ENCODE measurements at regions not wholly inside any gene's neighbourhood (a gene's known extent, or its start where the extent isn't known, plus 50 kb on each side); places are given as distances from the start of the nearest gene placed in this dataset.

DNA sequence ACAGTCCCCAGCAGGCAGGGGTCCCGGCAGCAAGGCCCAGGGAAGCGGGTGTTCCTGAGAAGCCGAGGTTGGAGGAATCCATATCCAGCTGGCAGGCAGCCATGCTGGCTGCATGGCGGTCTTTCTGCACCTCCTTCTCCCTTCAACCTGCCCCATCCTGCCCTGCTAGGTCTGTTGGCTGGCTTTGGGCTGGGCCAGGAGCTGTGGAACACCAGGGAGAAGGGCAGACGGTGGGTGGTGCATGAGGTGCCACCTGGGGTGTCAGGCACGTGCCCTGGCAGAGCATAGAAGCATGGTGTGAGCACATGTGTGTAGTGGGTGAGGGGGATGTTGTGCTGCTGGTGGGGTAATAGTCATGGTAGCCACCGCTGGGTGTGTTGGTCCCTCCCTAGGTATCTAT, 150.1 kb downstream of the PJA1 start:
- no peaks in the 10 kb centered on the region for H3K4me1 ChIP-seq (ENCODE audit: control insufficient read depth in 4 of 4, insufficient read depth in 4 of 4, low read length in 3 of 4)
- no peak for DNase-seq (ENCODE audit: low spot score)
- H3K36me3 ChIP-seq (ENCODE audit: control insufficient read depth in 4 of 4, insufficient read depth in 3 of 4, low read depth in 1 of 4, low read length in 3 of 4) = no peaks in the 10 kb centered on the region
- H3K27ac ChIP-seq (ENCODE audit: low read depth in 1 of 2, low read length in 2 of 2) = no peak overlapping the region
- 86% methylated on average over 7 of the region's 7 CpGs for WGBS
- no peaks in the 10 kb centered on the region for H3K9me3 ChIP-seq (ENCODE audit: control insufficient read depth in 4 of 4, low read length in 3 of 4)
- H3K27me3 ChIP-seq (ENCODE audit: control insufficient read depth in 4 of 4, insufficient read depth in 4 of 4, low read length in 3 of 4) = no peaks in the 10 kb centered on the region
- no peak overlapping the region for H3K9ac ChIP-seq (ENCODE audit: low read depth in 1 of 2, low read length in 2 of 2)
- TF ChIP-seq RXRA (IDR thresholded peaks at IDR 0.05) (no peak), RAD21 (IDR thresholded peaks at IDR 0.05) (no peak), SP1 (IDR thresholded peaks at IDR 0.05) (no peak), YY1 (IDR thresholded peaks at IDR 0.05) (no peak), FOXA1 (IDR thresholded peaks at IDR 0.05) (no peak), TAF1 (conservative IDR thresholded peaks at IDR 0.05) (no peak)
- TF ChIP-seq, protein P1, sequence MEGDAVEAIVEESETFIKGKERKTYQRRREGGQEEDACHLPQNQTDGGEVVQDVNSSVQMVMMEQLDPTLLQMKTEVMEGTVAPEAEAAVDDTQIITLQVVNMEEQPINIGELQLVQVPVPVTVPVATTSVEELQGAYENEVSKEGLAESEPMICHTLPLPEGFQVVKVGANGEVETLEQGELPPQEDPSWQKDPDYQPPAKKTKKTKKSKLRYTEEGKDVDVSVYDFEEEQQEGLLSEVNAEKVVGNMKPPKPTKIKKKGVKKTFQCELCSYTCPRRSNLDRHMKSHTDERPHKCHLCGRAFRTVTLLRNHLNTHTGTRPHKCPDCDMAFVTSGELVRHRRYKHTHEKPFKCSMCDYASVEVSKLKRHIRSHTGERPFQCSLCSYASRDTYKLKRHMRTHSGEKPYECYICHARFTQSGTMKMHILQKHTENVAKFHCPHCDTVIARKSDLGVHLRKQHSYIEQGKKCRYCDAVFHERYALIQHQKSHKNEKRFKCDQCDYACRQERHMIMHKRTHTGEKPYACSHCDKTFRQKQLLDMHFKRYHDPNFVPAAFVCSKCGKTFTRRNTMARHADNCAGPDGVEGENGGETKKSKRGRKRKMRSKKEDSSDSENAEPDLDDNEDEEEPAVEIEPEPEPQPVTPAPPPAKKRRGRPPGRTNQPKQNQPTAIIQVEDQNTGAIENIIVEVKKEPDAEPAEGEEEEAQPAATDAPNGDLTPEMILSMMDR (IDR thresholded peaks at IDR 0.05; ENCODE audit: low read depth, low read length, missing input control) = no peak
- TF ChIP-seq, protein P2, sequence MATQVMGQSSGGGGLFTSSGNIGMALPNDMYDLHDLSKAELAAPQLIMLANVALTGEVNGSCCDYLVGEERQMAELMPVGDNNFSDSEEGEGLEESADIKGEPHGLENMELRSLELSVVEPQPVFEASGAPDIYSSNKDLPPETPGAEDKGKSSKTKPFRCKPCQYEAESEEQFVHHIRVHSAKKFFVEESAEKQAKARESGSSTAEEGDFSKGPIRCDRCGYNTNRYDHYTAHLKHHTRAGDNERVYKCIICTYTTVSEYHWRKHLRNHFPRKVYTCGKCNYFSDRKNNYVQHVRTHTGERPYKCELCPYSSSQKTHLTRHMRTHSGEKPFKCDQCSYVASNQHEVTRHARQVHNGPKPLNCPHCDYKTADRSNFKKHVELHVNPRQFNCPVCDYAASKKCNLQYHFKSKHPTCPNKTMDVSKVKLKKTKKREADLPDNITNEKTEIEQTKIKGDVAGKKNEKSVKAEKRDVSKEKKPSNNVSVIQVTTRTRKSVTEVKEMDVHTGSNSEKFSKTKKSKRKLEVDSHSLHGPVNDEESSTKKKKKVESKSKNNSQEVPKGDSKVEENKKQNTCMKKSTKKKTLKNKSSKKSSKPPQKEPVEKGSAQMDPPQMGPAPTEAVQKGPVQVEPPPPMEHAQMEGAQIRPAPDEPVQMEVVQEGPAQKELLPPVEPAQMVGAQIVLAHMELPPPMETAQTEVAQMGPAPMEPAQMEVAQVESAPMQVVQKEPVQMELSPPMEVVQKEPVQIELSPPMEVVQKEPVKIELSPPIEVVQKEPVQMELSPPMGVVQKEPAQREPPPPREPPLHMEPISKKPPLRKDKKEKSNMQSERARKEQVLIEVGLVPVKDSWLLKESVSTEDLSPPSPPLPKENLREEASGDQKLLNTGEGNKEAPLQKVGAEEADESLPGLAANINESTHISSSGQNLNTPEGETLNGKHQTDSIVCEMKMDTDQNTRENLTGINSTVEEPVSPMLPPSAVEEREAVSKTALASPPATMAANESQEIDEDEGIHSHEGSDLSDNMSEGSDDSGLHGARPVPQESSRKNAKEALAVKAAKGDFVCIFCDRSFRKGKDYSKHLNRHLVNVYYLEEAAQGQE (IDR thresholded peaks at IDR 0.05) = no peak
- TF ChIP-seq, protein P3, sequence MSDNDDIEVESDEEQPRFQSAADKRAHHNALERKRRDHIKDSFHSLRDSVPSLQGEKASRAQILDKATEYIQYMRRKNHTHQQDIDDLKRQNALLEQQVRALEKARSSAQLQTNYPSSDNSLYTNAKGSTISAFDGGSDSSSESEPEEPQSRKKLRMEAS (IDR thresholded peaks at IDR 0.05) = no peak
- TF ChIP-seq, protein P4, sequence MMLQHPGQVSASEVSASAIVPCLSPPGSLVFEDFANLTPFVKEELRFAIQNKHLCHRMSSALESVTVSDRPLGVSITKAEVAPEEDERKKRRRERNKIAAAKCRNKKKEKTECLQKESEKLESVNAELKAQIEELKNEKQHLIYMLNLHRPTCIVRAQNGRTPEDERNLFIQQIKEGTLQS (IDR thresholded peaks at IDR 0.05) = no peak
- no peak overlapping the region for H3K4me3 ChIP-seq (ENCODE audit: low read depth in 1 of 3, low read length in 3 of 3)

DNA sequence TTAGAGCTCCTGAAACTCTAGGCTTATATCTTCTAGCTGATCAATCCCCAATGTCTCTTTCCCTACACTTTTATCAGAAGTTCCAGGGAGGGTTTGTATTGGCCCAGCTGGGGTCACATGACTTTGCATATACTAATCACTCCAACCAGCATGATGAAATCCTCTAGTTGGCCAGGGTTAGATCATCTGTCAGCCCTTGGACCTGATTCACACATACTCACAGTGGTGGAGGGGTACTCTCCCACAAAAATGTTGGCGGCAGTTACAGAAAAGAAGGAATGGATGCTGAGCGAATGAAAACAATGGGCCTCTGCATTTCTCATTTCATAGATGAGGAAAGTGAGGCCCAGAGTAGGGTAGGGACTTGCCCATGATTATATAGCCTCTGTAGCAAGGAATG, 151.1 kb downstream of the PJA1 start:
- H3K4me1 ChIP-seq (ENCODE audit: control insufficient read depth in 4 of 4, insufficient read depth in 4 of 4, low read length in 3 of 4) = no peaks in the 10 kb centered on the region
- DNase-seq (ENCODE audit: low spot score) = no peak
- WGBS = 97% methylated on average over 2 of the region's 2 CpGs
- H3K9me3 ChIP-seq (ENCODE audit: control insufficient read depth in 4 of 4, low read length in 3 of 4) = no peaks in the 10 kb centered on the region
- H3K4me3 ChIP-seq (ENCODE audit: low read depth in 1 of 3, low read length in 3 of 3) = no peak overlapping the region
- no peak overlapping the region for H3K27ac ChIP-seq (ENCODE audit: low read depth in 1 of 2, low read length in 2 of 2)
- no peaks in the 10 kb centered on the region for H3K36me3 ChIP-seq (ENCODE audit: control insufficient read depth in 4 of 4, insufficient read depth in 3 of 4, low read depth in 1 of 4, low read length in 3 of 4)
- no peaks in the 10 kb centered on the region for H3K27me3 ChIP-seq (ENCODE audit: control insufficient read depth in 4 of 4, insufficient read depth in 4 of 4, low read length in 3 of 4)
- no peak overlapping the region for H3K9ac ChIP-seq (ENCODE audit: low read depth in 1 of 2, low read length in 2 of 2)
- TF ChIP-seq GABPA (IDR thresholded peaks at IDR 0.05 in 1 of 2, conservative IDR thresholded peaks at IDR 0.05 in 1 of 2) (no peak), TAF1 (conservative IDR thresholded peaks at IDR 0.05) (no peak), HNF4A (conservative IDR thresholded peaks at IDR 0.05) (no peak), FOXA1 (IDR thresholded peaks at IDR 0.05) (no peak), RAD21 (IDR thresholded peaks at IDR 0.05) (no peak), FOXA2 (IDR thresholded peaks at IDR 0.05) (no peak), NR2F2 (IDR thresholded peaks at IDR 0.05) (no peak), RXRA (IDR thresholded peaks at IDR 0.05) (no peak), SP1 (IDR thresholded peaks at IDR 0.05) (no peak)
- TF ChIP-seq, protein P3 (IDR thresholded peaks at IDR 0.05) = no peak

Measured in liver (tissue), 8 donors.